Gastrocnemius medialis (tissue), 4 donors: ENCODE measurements at regions not wholly inside any gene's neighbourhood (a gene's known extent, or its start where the extent isn't known, plus 50 kb on each side); places are given as distances from the start of the nearest gene placed in this dataset.

ENCODE experiments used
- CTCF ChIP-seq, 5 experiments: fragments of 450-650 bp in 3 of 5; fragments of 200-600 bp in 2 of 5; sonication (generic) in 2 of 5; IDR thresholded peaks in 4 of 5; conservative IDR thresholded peaks in 1 of 5; 1 replicate in 4 of 5; 2 replicates in 1 of 5; pipeline ENCODE4 v1.5.1; 2016 to 2019; ENCODE audit warnings: antibody characterized with exemption in 5 of 5, mild to moderate bottlenecking in 3 of 5, moderate library complexity in 3 of 5
- POLR2A ChIP-seq, 2 donors: fragments of 450-650 bp; IDR thresholded peaks; one replicate each; pipeline ENCODE4 v1.6.1; 2017; ENCODE audit warnings: antibody characterized with exemption in 2 of 2, mild to moderate bottlenecking in 2 of 2, moderate library complexity in 2 of 2

GRCh38 chr14:34235643-34236300, 226.3 kb downstream of the SPTSSA start:
- TF ChIP-seq CTCF (IDR thresholded peaks at IDR 0.05 in 4 of 5, conservative IDR thresholded peaks at IDR 0.05 in 1 of 5) = no peak
- TF ChIP-seq POLR2A (IDR thresholded peaks at IDR 0.05) = no peak
